ENCODE measurements at regions not wholly inside any gene's neighbourhood (a gene's known extent, or its start where the extent isn't known, plus 50 kb on each side); places are given as distances from the start of the nearest gene placed in this dataset.

GRCh38 chr5:17352223-17352622 lies 134.8 kb downstream of the BASP1 start:
- H3K79me2 ChIP-seq (ENCODE audit: low read depth): no peaks in the 10 kb centered on the region
- Mint-ChIP-seq H3K9me3 (peaks cover under 1% of the 10 kb centered on the region), H3K36me3 (no peaks in the 10 kb centered on the region), H3K4me1 (no peaks in the 10 kb centered on the region), H3K27me3 (ENCODE audit: insufficient read depth, low read depth) (peaks cover 2% of the 10 kb centered on the region), H3K27ac (no peak overlapping the region), H3K4me3 (no peak overlapping the region)
- TF ChIP-seq EZH2phosphoT487 (IDR thresholded peaks at IDR 0.05) (no peak), EZH2 (IDR thresholded peaks at IDR 0.05) (no peak), CTCF (IDR thresholded peaks at IDR 0.05) (no peak)
- no peaks in the 10 kb centered on the region for H3F3A ChIP-seq (ENCODE audit: low read depth)
- no peak overlapping the region for H3K27ac ChIP-seq
- H3K27me3 ChIP-seq: no peaks in the 10 kb centered on the region
- no peak overlapping the region for H3K9ac ChIP-seq
- no peaks in the 10 kb centered on the region for H4K20me1 ChIP-seq (ENCODE audit: low read depth)
- H3K4me2 ChIP-seq: no peak overlapping the region
- H3K4me3 ChIP-seq: no peak overlapping the region
- H3K36me3 ChIP-seq: no peaks in the 10 kb centered on the region
- H3K9me3 ChIP-seq (ENCODE audit: low read depth): no peaks in the 10 kb centered on the region
- peaks cover 5% of the 10 kb centered on the region for H3K4me1 ChIP-seq
- no peak overlapping the region for H2AFZ ChIP-seq (replicated peaks)
- no peak for DNase-seq (ENCODE audit: low spot score)

DNA sequence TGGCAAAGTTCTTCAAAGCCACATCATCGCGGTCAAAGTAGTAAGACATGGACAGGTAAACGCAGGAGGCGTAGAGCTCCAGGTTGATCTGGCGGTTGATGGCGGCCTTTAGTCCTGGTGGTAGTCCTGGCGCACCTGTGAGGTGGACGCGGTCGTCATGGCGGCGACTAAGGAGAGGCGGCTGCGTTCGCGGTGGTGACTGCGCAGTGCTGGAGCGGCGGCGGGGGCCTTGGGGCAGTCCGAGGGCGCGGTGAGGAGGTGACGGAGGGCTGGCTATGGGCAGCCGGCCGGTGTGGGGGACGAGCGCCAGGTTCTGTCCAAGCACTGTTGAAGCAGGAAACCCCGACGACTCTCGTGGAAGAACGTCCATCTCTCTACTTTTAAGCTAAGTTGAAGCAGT lies 136.8 kb downstream of the BASP1 start:
- no peak overlapping the region for H3K4me2 ChIP-seq
- no peaks in the 10 kb centered on the region for H3K27me3 ChIP-seq
- no peak overlapping the region for H3K4me3 ChIP-seq
- no peaks in the 10 kb centered on the region for H3K36me3 Mint-ChIP-seq
- no peak overlapping the region for H3K4me3 Mint-ChIP-seq
- no peaks in the 10 kb centered on the region for H3K4me1 Mint-ChIP-seq
- H3K9me3 ChIP-seq (ENCODE audit: low read depth): no peaks in the 10 kb centered on the region
- H3K79me2 ChIP-seq (ENCODE audit: low read depth): no peaks in the 10 kb centered on the region
- H3F3A ChIP-seq (ENCODE audit: low read depth): no peaks in the 10 kb centered on the region
- peaks cover 3% of the 10 kb centered on the region for H3K27me3 Mint-ChIP-seq (ENCODE audit: insufficient read depth, low read depth)
- no peak overlapping the region for H3K27ac Mint-ChIP-seq
- TF ChIP-seq CTCF (IDR thresholded peaks at IDR 0.05): no peak
- peaks cover 5% of the 10 kb centered on the region for H3K4me1 ChIP-seq
- no peaks in the 10 kb centered on the region for H4K20me1 ChIP-seq (ENCODE audit: low read depth)
- no peak overlapping the region for H3K27ac ChIP-seq
- H3K9ac ChIP-seq: no peak overlapping the region
- no peak for DNase-seq (ENCODE audit: low spot score)
- peaks cover 6% of the 10 kb centered on the region for H3K9me3 Mint-ChIP-seq
- no peaks in the 10 kb centered on the region for H3K36me3 ChIP-seq
- H2AFZ ChIP-seq (replicated peaks): no peak overlapping the region

- Histone ChIP-seq H3K9ac (no peak overlapping the region), H3K27ac (no peak overlapping the region), H3K4me2 (no peak overlapping the region), H3K4me3 (no peak overlapping the region), H3K36me3 (no peaks in the 10 kb centered on the region), H3F3A (ENCODE audit: low read depth) (no peaks in the 10 kb centered on the region), H3K4me1 (peaks cover 5% of the 10 kb centered on the region), H2AFZ (replicated peaks) (no peak overlapping the region), H3K27me3 (no peaks in the 10 kb centered on the region), H3K9me3 (ENCODE audit: low read depth) (no peaks in the 10 kb centered on the region), H4K20me1 (ENCODE audit: low read depth) (no peaks in the 10 kb centered on the region), H3K79me2 (ENCODE audit: low read depth) (no peaks in the 10 kb centered on the region)
- Mint-ChIP-seq H3K36me3 (no peaks in the 10 kb centered on the region), H3K4me1 (no peaks in the 10 kb centered on the region), H3K27me3 (ENCODE audit: insufficient read depth, low read depth) (peaks cover 3% of the 10 kb centered on the region), H3K9me3 (peaks cover 6% of the 10 kb centered on the region), H3K4me3 (no peak overlapping the region), H3K27ac (no peak overlapping the region)
- TF ChIP-seq EZH2 (IDR thresholded peaks at IDR 0.05) (no peak), EZH2phosphoT487 (IDR thresholded peaks at IDR 0.05) (no peak), CTCF (IDR thresholded peaks at IDR 0.05) (no peak)
- no peak for DNase-seq (ENCODE audit: low spot score)
Observed at GRCh38 chr5:17355586-17356346, 138.3 kb downstream of the BASP1 start.
